ENCODE measurements at regions not wholly inside any gene's neighbourhood (a gene's known extent, or its start where the extent isn't known, plus 50 kb on each side); places are given as distances from the start of the nearest gene placed in this dataset.

- no peak overlapping the region for H3K4me3 Mint-ChIP-seq
- no peaks in the 10 kb centered on the region for H3K4me1 Mint-ChIP-seq
- H3K9me3 Mint-ChIP-seq: peaks cover 2% of the 10 kb centered on the region
- CTCF ChIA-PET: no interaction called here
- no peaks in the 10 kb centered on the region for H3K36me3 Mint-ChIP-seq (ENCODE audit: low read depth)
- no peak overlapping the region for H3K27ac Mint-ChIP-seq
- POLR2A ChIA-PET: no interaction called here
- DNase-seq: no peak
- no peaks in the 10 kb centered on the region for H3K27me3 Mint-ChIP-seq
Observed at GRCh38 chr10:52410916-52411315, 96.8 kb downstream of the DKK1 start.

GRCh38 chr10:52419281-52419680 is 105.2 kb downstream of the DKK1 start:
- no peak overlapping the region for H3K4me3 Mint-ChIP-seq
- H3K9me3 Mint-ChIP-seq: no peaks in the 10 kb centered on the region
- DNase-seq: no peak
- ChIA-PET POLR2A (no interaction called here), CTCF (no interaction called here)
- H3K27ac Mint-ChIP-seq: no peak overlapping the region
- no peaks in the 10 kb centered on the region for H3K27me3 Mint-ChIP-seq
- H3K4me1 Mint-ChIP-seq: no peaks in the 10 kb centered on the region
- no peaks in the 10 kb centered on the region for H3K36me3 Mint-ChIP-seq (ENCODE audit: low read depth)

GRCh38 chr10:52420656-52421055 is 106.6 kb downstream of the DKK1 start:
- H3K9me3 Mint-ChIP-seq: no peaks in the 10 kb centered on the region
- H3K4me1 Mint-ChIP-seq: no peaks in the 10 kb centered on the region
- ChIA-PET CTCF (no interaction called here), POLR2A (no interaction called here)
- no peak overlapping the region for H3K27ac Mint-ChIP-seq
- no peak for DNase-seq
- H3K4me3 Mint-ChIP-seq: no peak overlapping the region
- no peaks in the 10 kb centered on the region for H3K27me3 Mint-ChIP-seq
- no peaks in the 10 kb centered on the region for H3K36me3 Mint-ChIP-seq (ENCODE audit: low read depth)

DNA sequence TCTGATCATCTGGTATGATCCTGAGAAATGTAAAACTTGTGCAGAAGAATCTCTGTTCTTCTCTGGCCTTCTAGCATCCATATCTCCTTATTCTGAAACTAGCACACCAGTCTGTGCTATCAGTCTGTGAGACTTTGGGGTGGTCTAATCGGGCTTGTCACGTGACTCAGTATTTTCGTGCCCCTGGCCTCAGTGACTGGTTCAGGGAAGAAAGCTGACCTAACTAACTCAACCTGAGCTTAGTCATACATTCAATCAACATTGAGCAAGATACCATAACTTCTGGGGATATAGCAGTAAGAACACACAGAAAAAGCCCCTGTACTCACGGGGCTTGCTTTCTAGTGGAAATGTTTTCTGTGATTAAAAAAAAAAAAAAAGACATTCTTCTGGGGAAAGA is 109.3 kb downstream of the DKK1 start:
- ChIA-PET POLR2A (no interaction called here), CTCF (interaction anchor here (0.6 kb wide), 1 partner anchor 22 kb away, joined by 3 read pairs; no protein-coding TSS in a partner anchor)
- no peaks in the 10 kb centered on the region for H3K4me1 Mint-ChIP-seq
- no peaks in the 10 kb centered on the region for H3K36me3 Mint-ChIP-seq (ENCODE audit: low read depth)
- no peak overlapping the region for H3K4me3 Mint-ChIP-seq
- H3K27me3 Mint-ChIP-seq: no peaks in the 10 kb centered on the region
- DNase-seq: no peak
- no peak overlapping the region for H3K27ac Mint-ChIP-seq
- H3K9me3 Mint-ChIP-seq: no peaks in the 10 kb centered on the region

- Mint-ChIP-seq H3K4me1 (no peaks in the 10 kb centered on the region), H3K9me3 (no peaks in the 10 kb centered on the region), H3K4me3 (no peak overlapping the region), H3K27ac (no peak overlapping the region), H3K36me3 (ENCODE audit: low read depth) (no peaks in the 10 kb centered on the region), H3K27me3 (no peaks in the 10 kb centered on the region)
- DNase-seq: no peak
- CTCF ChIA-PET: no interaction called here
- POLR2A ChIA-PET: no interaction called here
Observed at GRCh38 chr10:52424341-52424740, 110.3 kb downstream of the DKK1 start.

DNA sequence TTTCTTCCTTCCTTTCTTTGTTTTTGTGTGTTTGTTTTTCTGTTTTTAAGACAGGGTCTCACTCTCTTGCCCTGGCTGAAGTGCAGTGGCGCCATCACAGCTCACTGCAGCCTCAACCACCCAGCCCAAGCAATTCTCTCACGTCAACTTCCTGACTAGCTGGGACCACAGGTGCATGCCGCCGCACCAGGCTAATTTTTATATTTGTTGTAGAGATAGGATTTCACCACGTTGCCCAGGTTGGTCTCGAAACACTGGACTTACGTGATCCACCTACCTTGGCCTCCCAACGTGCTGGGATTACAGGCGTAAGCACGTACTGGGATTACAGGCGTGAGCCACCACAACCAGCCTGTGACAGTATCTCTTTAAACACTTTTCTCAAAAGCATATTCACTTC is 120.7 kb downstream of the DKK1 start:
- H3K4me3 Mint-ChIP-seq: no peak overlapping the region
- H3K4me1 Mint-ChIP-seq: no peaks in the 10 kb centered on the region
- H3K27me3 Mint-ChIP-seq: no peaks in the 10 kb centered on the region
- ChIA-PET CTCF (no interaction called here), POLR2A (no interaction called here)
- no peak overlapping the region for H3K27ac Mint-ChIP-seq
- DNase-seq: no peak
- no peaks in the 10 kb centered on the region for H3K9me3 Mint-ChIP-seq
- H3K36me3 Mint-ChIP-seq (ENCODE audit: low read depth): no peaks in the 10 kb centered on the region

DNA sequence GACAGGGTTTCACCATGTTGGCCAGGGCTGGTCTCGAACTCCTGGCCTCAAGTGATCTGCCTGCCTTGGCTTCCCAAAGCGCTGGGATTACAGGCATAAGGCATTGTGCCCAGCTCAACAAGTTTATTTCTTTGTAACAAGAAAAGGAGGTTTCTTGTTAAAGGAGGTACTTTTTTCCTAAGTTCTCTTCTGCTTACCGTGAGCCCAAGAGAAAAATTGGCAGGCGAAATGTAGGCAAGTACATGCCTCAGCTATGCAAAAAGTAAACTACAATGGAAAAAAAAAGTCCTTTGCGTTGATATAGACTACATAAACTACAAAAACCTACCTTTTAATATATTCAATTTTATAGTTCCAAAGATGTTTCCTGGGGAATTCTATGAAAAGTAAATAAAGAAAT is 122.6 kb downstream of the DKK1 start:
- no peaks in the 10 kb centered on the region for H3K36me3 Mint-ChIP-seq (ENCODE audit: low read depth)
- DNase-seq: no peak
- ChIA-PET CTCF (no interaction called here), POLR2A (no interaction called here)
- no peak overlapping the region for H3K4me3 Mint-ChIP-seq
- no peaks in the 10 kb centered on the region for H3K27me3 Mint-ChIP-seq
- H3K4me1 Mint-ChIP-seq: no peaks in the 10 kb centered on the region
- H3K9me3 Mint-ChIP-seq: no peaks in the 10 kb centered on the region
- no peak overlapping the region for H3K27ac Mint-ChIP-seq

DNA sequence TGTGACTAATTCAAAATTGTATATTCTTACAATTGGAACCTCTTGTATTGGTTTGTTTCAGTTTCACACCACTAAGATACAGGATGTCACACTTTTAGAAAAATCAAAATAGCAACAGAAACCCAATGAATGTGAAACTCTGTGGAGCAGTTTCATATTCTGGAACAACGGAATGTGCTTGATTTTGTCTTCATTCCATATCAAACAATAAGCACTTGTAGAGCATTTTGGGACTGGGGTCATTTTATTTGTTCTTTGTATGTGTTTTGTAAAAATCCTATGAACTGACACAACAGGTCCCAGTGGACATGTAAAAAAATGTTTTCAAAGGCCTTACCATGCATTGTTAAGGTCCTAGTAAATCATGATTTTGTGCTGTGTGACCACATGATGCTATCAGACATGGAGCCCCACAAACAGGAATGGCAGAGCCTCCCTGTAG is 123.1 kb downstream of the DKK1 start:
- no peaks in the 10 kb centered on the region for H3K27me3 Mint-ChIP-seq
- no peaks in the 10 kb centered on the region for H3K9me3 Mint-ChIP-seq
- H3K27ac Mint-ChIP-seq: no peak overlapping the region
- POLR2A ChIA-PET: no interaction called here
- no peaks in the 10 kb centered on the region for H3K36me3 Mint-ChIP-seq (ENCODE audit: low read depth)
- CTCF ChIA-PET: no interaction called here
- no peaks in the 10 kb centered on the region for H3K4me1 Mint-ChIP-seq
- no peak for DNase-seq
- H3K4me3 Mint-ChIP-seq: no peak overlapping the region

GRCh38 chr10:52438119-52438518 is 124.0 kb downstream of the DKK1 start:
- no peak overlapping the region for H3K4me3 Mint-ChIP-seq

GRCh38 chr10:52440612-52441285 is 126.7 kb downstream of the DKK1 start:
- H3K36me3 Mint-ChIP-seq (ENCODE audit: low read depth): no peaks in the 10 kb centered on the region
- no peak overlapping the region for H3K27ac Mint-ChIP-seq
- DNase-seq: no peak
- H3K4me3 Mint-ChIP-seq: no peak overlapping the region
- H3K4me1 Mint-ChIP-seq: no peaks in the 10 kb centered on the region
- ChIA-PET POLR2A (no interaction called here), CTCF (no interaction called here)
- no peaks in the 10 kb centered on the region for H3K9me3 Mint-ChIP-seq
- H3K27me3 Mint-ChIP-seq: no peaks in the 10 kb centered on the region

More at GRCh38 chr10:52438119-52438518, 124.0 kb downstream of the DKK1 start:
- CTCF ChIA-PET: no interaction called here
- no peaks in the 10 kb centered on the region for H3K27me3 Mint-ChIP-seq
- H3K9me3 Mint-ChIP-seq: no peaks in the 10 kb centered on the region
- no peaks in the 10 kb centered on the region for H3K36me3 Mint-ChIP-seq (ENCODE audit: low read depth)
- no peaks in the 10 kb centered on the region for H3K4me1 Mint-ChIP-seq
- no peak overlapping the region for H3K27ac Mint-ChIP-seq
- POLR2A ChIA-PET: no interaction called here
- no peak for DNase-seq

GRCh38 chr10:52442576-52442975 is 128.5 kb downstream of the DKK1 start:
- Mint-ChIP-seq H3K27me3 (no peaks in the 10 kb centered on the region), H3K36me3 (ENCODE audit: low read depth) (no peaks in the 10 kb centered on the region), H3K9me3 (no peaks in the 10 kb centered on the region), H3K4me3 (no peak overlapping the region), H3K27ac (no peak overlapping the region), H3K4me1 (no peaks in the 10 kb centered on the region)
- ChIA-PET POLR2A (no interaction called here), CTCF (no interaction called here)
- DNase-seq: no peak

DNA sequence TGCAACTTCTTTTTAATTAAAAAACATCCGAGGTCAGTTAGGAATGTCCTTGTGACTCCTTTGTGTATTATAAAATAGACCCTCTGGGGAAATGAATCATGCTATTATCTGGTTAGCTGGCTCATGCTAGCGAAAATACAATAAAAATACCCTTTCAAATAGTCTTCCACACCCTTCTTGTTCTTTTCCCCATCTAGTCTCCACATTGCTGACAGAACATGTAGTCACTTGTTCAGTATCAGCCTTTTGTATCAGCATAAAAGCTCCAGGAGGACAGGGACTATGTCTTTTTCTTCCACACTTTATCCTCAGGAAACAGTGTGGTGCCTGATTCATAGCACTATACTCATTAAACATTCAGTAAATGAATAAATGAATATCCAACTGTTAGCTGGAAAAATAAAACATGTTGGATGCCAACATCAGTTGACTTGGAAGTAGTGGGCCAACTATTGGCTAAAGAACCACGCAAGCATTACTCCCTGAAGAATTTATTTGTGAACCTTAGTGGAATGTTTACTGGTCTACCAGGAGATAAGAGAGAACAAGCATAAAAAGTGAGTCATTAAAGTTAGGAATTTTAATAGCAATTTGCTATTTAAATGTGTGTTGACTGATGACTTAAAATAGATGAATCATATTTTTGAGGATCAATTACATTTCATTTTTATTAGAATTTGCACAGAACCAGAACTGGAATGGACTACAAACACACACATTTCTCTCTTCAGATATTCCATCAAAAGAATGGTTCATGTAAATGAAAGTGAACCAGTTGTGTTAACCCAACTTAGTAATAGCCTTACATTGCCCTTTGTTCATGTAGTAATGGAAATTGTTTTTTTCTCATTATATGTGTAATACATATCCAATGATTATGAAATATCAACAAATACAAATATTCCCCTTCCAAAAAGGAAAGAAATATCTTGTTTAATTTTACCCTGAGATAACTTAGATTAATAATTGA is 129.6 kb downstream of the DKK1 start:
- ChIA-PET POLR2A (no interaction called here), CTCF (no interaction called here)
- Mint-ChIP-seq H3K27me3 (no peaks in the 10 kb centered on the region), H3K27ac (no peak overlapping the region), H3K9me3 (no peaks in the 10 kb centered on the region), H3K36me3 (ENCODE audit: low read depth) (no peaks in the 10 kb centered on the region), H3K4me3 (no peak overlapping the region), H3K4me1 (no peaks in the 10 kb centered on the region)
- no peak for DNase-seq

- CTCF ChIA-PET: no interaction called here
- no peaks in the 10 kb centered on the region for H3K9me3 Mint-ChIP-seq
- no peak for DNase-seq
- H3K36me3 Mint-ChIP-seq (ENCODE audit: low read depth): no peaks in the 10 kb centered on the region
- no peaks in the 10 kb centered on the region for H3K4me1 Mint-ChIP-seq
- POLR2A ChIA-PET: no interaction called here
- no peaks in the 10 kb centered on the region for H3K27me3 Mint-ChIP-seq
- no peak overlapping the region for H3K4me3 Mint-ChIP-seq
- H3K27ac Mint-ChIP-seq: no peak overlapping the region
Observed at GRCh38 chr10:52446391-52446790, 132.3 kb downstream of the DKK1 start.
